ENCODE measurements at regions not wholly inside any gene's neighbourhood (a gene's known extent, or its start where the extent isn't known, plus 50 kb on each side); places are given as distances from the start of the nearest gene placed in this dataset.

DNA sequence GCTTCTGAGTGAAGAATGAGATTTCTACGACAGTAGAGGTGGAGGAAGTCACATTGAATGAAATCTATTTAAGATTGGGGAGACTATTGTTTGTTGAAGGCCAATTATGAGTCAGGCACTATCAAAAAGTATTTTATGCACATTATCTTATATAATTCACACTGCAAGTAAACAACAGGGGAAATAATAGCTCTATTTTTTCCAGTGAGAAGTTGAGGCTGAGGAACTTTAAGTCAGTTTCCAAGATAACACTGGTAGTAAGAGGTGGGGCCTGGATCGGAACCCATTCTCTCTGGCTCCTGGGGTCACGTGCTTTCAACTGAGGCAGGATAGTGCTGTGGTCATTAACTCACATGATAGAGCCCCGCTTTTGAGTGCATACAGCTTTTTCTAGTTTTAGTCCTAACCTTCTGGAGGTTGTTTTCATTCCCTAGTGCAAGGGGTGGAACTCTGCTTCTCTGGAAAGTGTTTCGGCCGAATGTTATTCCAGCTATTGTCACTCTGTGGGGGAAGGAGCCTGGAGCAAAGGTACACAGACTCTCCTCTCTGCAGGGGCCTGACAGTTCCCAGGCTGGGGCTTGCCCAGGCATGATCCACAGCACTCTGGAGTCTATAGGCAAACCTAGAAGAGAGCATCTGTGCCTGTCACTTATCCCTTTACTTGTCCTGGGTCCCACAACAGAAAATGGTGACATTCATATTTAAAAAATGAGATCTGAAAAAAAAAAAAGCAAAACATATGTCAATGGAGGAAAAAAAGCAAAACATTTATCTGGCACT is 352.4 kb upstream of the ACTBL2 start:
- no peak overlapping the region for H3K27ac ChIP-seq
- intact Hi-C loops (cut with DNase I; ENCODE audit: low total_unique reads), result no loop called here
- peaks cover 0 to 5% (median 0%) of the 10 kb centered on the region in 4 donors for H3K9me3 ChIP-seq
- H3K27me3 ChIP-seq, result no peaks in the 10 kb centered on the region
- peaks cover 0 to 10% (median 3%) of the 10 kb centered on the region in 4 donors for H3K4me1 ChIP-seq
- TF ChIP-seq CTCF (IDR thresholded peaks at IDR 0.05) (no peak), EP300 (IDR thresholded peaks at IDR 0.05) (no peak), POLR2A (IDR thresholded peaks at IDR 0.05) (no peak), POLR2AphosphoS5 (IDR thresholded peaks at IDR 0.05) (no peak)
- no peak for DNase-seq
- H3K36me3 ChIP-seq, result no peaks in the 10 kb centered on the region
- WGBS, 5 donors, result 36 to 58% (median 49%) methylated on average over 6 of the region's 6 CpGs
- H3K4me3 ChIP-seq, result no peak overlapping the region

DNA sequence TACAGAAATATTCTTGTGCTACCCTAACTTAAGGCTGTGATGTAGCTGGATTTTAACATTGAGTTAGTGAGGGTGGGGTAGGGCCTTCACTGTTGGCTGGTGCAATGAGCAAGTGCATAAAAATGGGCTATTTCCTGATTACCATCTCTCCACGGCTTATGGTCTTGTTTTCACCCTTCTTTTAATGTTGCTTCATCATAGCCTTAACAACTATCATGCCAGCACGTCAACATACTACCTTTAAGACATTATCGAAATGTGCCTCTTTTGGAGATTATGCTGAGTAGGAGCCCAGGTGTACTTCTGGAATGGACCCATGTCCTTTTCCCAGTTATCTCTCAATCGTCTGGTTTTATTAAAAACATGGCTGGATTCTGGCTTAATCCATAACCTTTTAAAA is 350.9 kb upstream of the ACTBL2 start:
- intact Hi-C loops (cut with DNase I; ENCODE audit: low total_unique reads), result no loop called here
- Histone ChIP-seq H3K4me3 (no peak overlapping the region), H3K27ac (no peak overlapping the region), H3K4me1 (peaks cover 0 to 10% (median 3%) of the 10 kb centered on the region in 4 donors), H3K36me3 (no peaks in the 10 kb centered on the region), H3K27me3 (no peaks in the 10 kb centered on the region), H3K9me3 (peaks cover 0 to 5% (median 0%) of the 10 kb centered on the region in 4 donors)
- TF ChIP-seq EP300 (IDR thresholded peaks at IDR 0.05) (no peak), POLR2AphosphoS5 (IDR thresholded peaks at IDR 0.05) (no peak), CTCF (IDR thresholded peaks at IDR 0.05) (no peak), POLR2A (IDR thresholded peaks at IDR 0.05) (no peak)
- WGBS, 5 donors, result 84 to 94% (median 91%) methylated on average over 4 of the region's 4 CpGs
- DNase-seq, result no peak

DNA sequence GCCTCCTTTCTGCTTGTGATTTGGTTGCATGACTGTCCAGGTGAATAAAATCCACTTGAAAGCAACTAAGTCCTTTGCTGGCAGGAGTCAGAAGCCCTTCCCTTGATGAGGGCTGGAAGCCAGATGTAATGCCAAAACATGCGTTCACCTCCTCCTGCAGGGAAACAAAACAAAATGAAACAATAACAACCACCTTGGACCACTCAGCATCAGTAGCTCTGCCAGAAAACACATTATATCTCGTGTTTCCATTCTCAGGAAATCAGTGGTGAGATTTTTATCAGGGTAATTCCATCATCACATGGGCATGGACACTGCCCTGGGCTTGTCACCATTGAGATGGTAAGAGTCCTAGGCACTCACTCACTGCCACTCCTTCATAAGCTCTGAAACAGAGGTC is 350.3 kb upstream of the ACTBL2 start:
- no peaks in the 10 kb centered on the region for H3K36me3 ChIP-seq
- H3K27me3 ChIP-seq, result no peaks in the 10 kb centered on the region
- H3K27ac ChIP-seq, result no peak overlapping the region
- intact Hi-C loops (cut with DNase I; ENCODE audit: low total_unique reads), result no loop called here
- H3K9me3 ChIP-seq, result peaks cover 0 to 5% (median 0%) of the 10 kb centered on the region in 4 donors
- H3K4me1 ChIP-seq, result peaks cover 0 to 10% (median 3%) of the 10 kb centered on the region in 4 donors
- H3K4me3 ChIP-seq, result no peak overlapping the region
- no peak for DNase-seq
- TF ChIP-seq CTCF (IDR thresholded peaks at IDR 0.05), result no peak
- no peak for TF ChIP-seq POLR2AphosphoS5 (IDR thresholded peaks at IDR 0.05)
- no peak for TF ChIP-seq POLR2A (IDR thresholded peaks at IDR 0.05)
- no peak for TF ChIP-seq EP300 (IDR thresholded peaks at IDR 0.05)
- 49 to 66% (median 64%) methylated on average over 2 of the region's 2 CpGs for WGBS, 5 donors

DNA sequence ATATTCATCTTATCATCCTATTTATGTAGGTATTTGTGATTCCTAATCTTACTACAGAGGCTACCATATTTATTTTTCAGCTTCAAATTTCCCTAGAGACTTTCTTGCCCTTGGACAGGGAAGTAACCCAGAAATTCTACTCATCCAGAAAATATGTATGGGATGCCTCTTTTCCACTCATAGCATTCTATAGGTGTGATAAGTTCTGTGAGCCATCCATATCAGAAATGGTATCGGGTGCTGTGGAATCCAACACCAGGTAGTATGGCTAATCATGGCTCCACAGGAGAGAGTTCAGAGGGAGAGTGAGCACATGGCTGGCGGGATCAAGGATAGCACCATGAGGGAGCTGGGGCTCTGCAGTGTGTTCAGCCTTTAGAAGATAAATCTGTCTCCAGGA is 349.3 kb upstream of the ACTBL2 start:
- Histone ChIP-seq H3K4me3 (no peak overlapping the region), H3K9me3 (peaks cover 0 to 5% (median 0%) of the 10 kb centered on the region in 4 donors), H3K36me3 (no peaks in the 10 kb centered on the region), H3K4me1 (peaks cover 0 to 10% (median 3%) of the 10 kb centered on the region in 4 donors), H3K27ac (no peak overlapping the region), H3K27me3 (no peaks in the 10 kb centered on the region)
- TF ChIP-seq POLR2AphosphoS5 (IDR thresholded peaks at IDR 0.05) (no peak), POLR2A (IDR thresholded peaks at IDR 0.05) (no peak), CTCF (IDR thresholded peaks at IDR 0.05) (no peak), EP300 (IDR thresholded peaks at IDR 0.05) (no peak)
- no peak for DNase-seq
- intact Hi-C loops (cut with DNase I; ENCODE audit: low total_unique reads), result no loop called here
- 89 to 98% (median 91%) methylated on average over 2 of the region's 2 CpGs for WGBS, 5 donors

All from stomach (tissue), 8 donors.